NCI-H2081 (cell line): ENCODE measurements at regions not wholly inside any gene's neighbourhood (a gene's known extent, or its start where the extent isn't known, plus 50 kb on each side); places are given as distances from the start of the nearest gene placed in this dataset.

Source experiments
- DNase-seq, 2 experiments: peaks; one replicate each; lab custom pipeline; 2025; lab: John Stamatoyannopoulos, UW

DNA sequence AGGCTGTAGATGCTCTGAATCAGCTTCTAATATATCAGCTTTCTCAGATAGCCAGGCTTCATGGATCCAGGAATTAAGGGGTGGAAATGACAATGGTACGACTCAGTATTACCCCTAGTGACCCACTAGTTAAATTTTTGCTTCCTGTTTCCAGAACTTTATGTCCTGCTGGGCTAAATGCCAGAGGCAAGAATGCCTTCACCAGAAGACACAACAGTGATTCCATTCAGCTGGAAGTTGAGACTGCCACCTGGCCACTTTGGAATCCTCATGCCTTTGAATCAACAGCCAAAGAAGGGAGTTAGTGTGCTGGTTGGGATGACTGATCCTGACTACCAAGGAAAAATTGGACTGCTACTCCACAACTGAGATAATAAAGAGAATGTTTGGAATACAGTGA, 239.1 kb downstream of the ASXL3 start:
- DNase-seq: no peak

- no peak for DNase-seq
Observed at GRCh38 chr18:33814546-33814945, 236.5 kb downstream of the ASXL3 start.

DNA sequence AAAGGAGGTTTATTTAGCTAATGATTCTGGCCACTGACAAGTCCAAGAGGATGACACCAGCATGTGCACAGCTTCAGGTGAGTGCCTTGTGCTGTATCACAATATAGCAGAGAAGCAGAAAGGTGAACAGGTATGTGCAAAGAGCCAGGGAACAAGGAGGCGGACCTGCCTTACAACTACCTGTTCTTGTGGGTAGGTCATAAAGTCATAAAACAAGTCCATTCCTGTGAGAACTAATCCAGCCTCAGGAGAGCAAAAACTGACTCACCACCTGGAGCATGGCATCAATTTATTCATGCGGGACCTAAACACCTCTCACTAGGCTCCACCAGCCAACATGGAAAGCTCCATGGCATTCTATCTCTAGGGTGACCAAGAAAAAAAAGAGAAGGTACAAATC, 234.2 kb downstream of the ASXL3 start:
- DNase-seq: no peak

- DNase-seq: no peak
Observed at GRCh38 chr18:33805592-33805991, 227.6 kb downstream of the ASXL3 start.

DNA sequence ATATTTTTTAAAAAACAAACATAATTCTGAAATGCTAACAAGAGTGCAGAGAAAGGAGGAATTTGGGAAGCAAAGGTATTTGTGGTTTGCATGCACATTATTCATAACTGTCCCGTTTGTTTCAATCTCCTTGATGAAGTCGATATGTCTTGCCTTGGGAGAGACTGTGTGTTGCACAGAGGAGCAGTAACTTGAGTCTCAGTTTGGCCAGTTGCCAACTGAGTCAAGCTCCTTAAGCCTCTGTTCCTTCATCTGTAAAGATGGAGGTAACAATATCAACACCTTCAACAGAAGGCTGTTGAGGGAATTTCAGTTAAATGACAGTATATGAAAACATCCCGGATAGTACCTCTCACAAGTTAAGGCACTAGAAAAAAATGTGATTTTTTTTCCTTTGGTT, 226.2 kb downstream of the ASXL3 start:
- DNase-seq: peak in 1 of 2 experiments; percentile 34

DNA sequence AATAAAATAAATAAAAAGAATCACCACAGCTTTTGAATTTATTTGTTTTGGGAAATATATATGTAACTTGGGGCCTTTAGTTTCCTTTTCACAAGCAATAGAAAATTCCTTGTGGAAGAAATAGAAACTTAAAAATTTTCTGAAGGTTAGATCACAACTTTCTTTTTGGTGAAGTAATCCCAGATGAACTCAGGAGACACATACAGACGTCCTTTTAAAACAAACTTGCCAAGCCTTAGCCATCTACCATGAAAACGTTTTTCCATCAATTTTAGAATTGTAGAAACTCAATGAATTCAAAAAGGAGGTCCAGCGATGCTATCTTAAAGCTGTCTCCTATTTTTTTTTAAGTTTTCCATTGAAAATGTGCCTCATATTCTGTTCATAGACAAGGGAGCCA, 225.6 kb downstream of the ASXL3 start:
- DNase-seq: no peak

GRCh38 chr18:33802955-33803354, 224.9 kb downstream of the ASXL3 start:
- peak; percentile 95 to 99 for DNase-seq
